ENCODE measurements at regions not wholly inside any gene's neighbourhood (a gene's known extent, or its start where the extent isn't known, plus 50 kb on each side); places are given as distances from the start of the nearest gene placed in this dataset.

DNA sequence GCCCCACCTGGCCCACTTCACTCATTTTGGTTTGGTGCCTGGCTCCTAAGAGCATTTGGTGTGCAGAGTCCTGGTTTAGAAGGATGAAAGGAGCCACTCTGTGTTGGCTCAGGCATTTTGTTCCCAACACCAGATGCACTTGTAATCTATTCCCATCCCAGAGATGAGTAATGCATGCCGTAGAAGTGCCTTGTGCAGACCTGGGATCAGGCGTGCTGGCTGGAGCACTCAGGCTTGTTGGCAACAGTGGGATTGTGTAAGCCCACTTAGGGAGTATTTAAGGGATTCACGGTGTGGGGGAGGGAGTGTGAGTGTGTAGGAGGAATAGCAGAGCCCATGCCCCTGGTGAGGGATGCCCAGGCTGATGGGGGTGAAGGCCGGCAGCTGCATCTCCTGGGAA lies 501.5 kb upstream of the TBX3 start:
- FAIRE-seq, result no peak
- CTCF ChIA-PET, result no interaction called here
- Histone ChIP-seq H3K27me3 (ENCODE audit: control insufficient read depth in 2 of 2, insufficient read depth in 2 of 2, low read length in 2 of 2) (no peaks in the 10 kb centered on the region), H3K4me1 (ENCODE audit: control insufficient read depth, extremely low read depth, insufficient read depth, low read length) (no peaks in the 10 kb centered on the region), H3K4me2 (ENCODE audit: insufficient read depth, low read length) (no peak overlapping the region), H3K36me3 (ENCODE audit: control insufficient read depth in 2 of 2, extremely low read depth in 1 of 2, insufficient read depth in 2 of 2, low read length in 2 of 2) (no peaks in the 10 kb centered on the region), H3K79me2 (ENCODE audit: control insufficient read depth, insufficient read depth, low read length) (no peaks in the 10 kb centered on the region), H3K9me3 (replicated peaks; ENCODE audit: control insufficient read depth, insufficient read depth, low read length) (peaks cover 8% of the 10 kb centered on the region), H4K20me1 (replicated peaks; ENCODE audit: control insufficient read depth, extremely low read depth, insufficient read depth, low read length) (no peaks in the 10 kb centered on the region), H2AFZ (ENCODE audit: low read depth, low read length) (no peak overlapping the region), H3K9me1 (replicated peaks; ENCODE audit: control insufficient read depth, extremely low read depth, insufficient read depth, low read length) (no peaks in the 10 kb centered on the region), H3K27ac (ENCODE audit: insufficient read depth, low read depth, low read length) (no peak overlapping the region), H3K4me3 (replicated peaks in 1 of 3; ENCODE audit: insufficient read depth in 1 of 3, low read depth in 1 of 3, low read length in 3 of 3) (no peak overlapping the region), H3K9ac (replicated peaks; ENCODE audit: extremely low read depth, insufficient read depth, low read length) (no peak overlapping the region)
- POLR2A ChIA-PET, result no interaction called here
- DNase-seq (ENCODE audit: low read depth, low spot score), result no peak
- no TSS peak for BruUV-seq (replicated peaks)
- TF ChIP-seq JUN (IDR thresholded peaks at IDR 0.05; ENCODE audit: borderline replicate concordance, insufficient read depth, insufficient read length, low read depth), result no peak
- intact Hi-C loops (cut with micrococcal nuclease), result no loop called here
- dilution Hi-C loops (cut with MboI; ENCODE audit: extremely low pct_ligation_motif_present, low sequenced_read_pairs), result no loop called here

DNA sequence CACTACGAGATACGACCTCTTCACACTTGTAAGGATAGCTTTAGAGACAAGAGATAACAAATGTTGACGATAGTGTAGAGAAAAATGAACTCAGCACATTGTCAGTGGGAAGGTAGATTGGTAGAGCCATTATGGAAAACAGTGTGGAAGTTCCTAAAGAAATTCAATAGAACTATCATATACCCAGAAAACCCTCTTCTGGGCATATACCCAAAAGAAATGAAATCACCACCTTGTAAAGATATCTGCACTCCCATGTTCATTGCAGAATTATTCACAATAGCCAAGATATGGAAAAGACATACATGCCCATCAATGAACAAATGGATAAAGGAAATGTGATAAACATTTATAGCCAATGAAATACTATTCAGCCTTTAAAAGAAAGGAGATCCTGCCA lies 499.8 kb upstream of the TBX3 start:
- H3K4me3 ChIP-seq (replicated peaks in 1 of 3; ENCODE audit: insufficient read depth in 1 of 3, low read depth in 1 of 3, low read length in 3 of 3), result no peak overlapping the region
- H3K4me2 ChIP-seq (ENCODE audit: insufficient read depth, low read length), result no peak overlapping the region
- CTCF ChIA-PET, result no interaction called here
- intact Hi-C loops (cut with micrococcal nuclease) (no loop called here), dilution Hi-C loops (cut with MboI; ENCODE audit: extremely low pct_ligation_motif_present, low sequenced_read_pairs) (no loop called here)
- H3K79me2 ChIP-seq (ENCODE audit: control insufficient read depth, insufficient read depth, low read length), result no peaks in the 10 kb centered on the region
- no peaks in the 10 kb centered on the region for H3K36me3 ChIP-seq (ENCODE audit: control insufficient read depth in 2 of 2, extremely low read depth in 1 of 2, insufficient read depth in 2 of 2, low read length in 2 of 2)
- H3K27ac ChIP-seq (ENCODE audit: insufficient read depth, low read depth, low read length), result no peak overlapping the region
- H4K20me1 ChIP-seq (replicated peaks; ENCODE audit: control insufficient read depth, extremely low read depth, insufficient read depth, low read length), result no peaks in the 10 kb centered on the region
- FAIRE-seq, result no peak
- no peaks in the 10 kb centered on the region for H3K9me1 ChIP-seq (replicated peaks; ENCODE audit: control insufficient read depth, extremely low read depth, insufficient read depth, low read length)
- no peaks in the 10 kb centered on the region for H3K4me1 ChIP-seq (ENCODE audit: control insufficient read depth, extremely low read depth, insufficient read depth, low read length)
- BruUV-seq (replicated peaks), result no TSS peak
- H2AFZ ChIP-seq (ENCODE audit: low read depth, low read length), result no peak overlapping the region
- POLR2A ChIA-PET, result no interaction called here
- no peak for DNase-seq (ENCODE audit: low read depth, low spot score)
- peaks cover 8% of the 10 kb centered on the region for H3K9me3 ChIP-seq (replicated peaks; ENCODE audit: control insufficient read depth, insufficient read depth, low read length)
- H3K27me3 ChIP-seq (ENCODE audit: control insufficient read depth in 2 of 2, insufficient read depth in 2 of 2, low read length in 2 of 2), result no peaks in the 10 kb centered on the region
- no peak overlapping the region for H3K9ac ChIP-seq (replicated peaks; ENCODE audit: extremely low read depth, insufficient read depth, low read length)
- no peak for TF ChIP-seq GATA2 (IDR thresholded peaks at IDR 0.05; ENCODE audit: insufficient read depth, insufficient read length, low read depth, low read length)
- TF ChIP-seq MYC (IDR thresholded peaks at IDR 0.05; ENCODE audit: low read depth, low read length), result no peak
- TF ChIP-seq, protein P1, sequence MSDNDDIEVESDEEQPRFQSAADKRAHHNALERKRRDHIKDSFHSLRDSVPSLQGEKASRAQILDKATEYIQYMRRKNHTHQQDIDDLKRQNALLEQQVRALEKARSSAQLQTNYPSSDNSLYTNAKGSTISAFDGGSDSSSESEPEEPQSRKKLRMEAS (IDR thresholded peaks at IDR 0.05; ENCODE audit: insufficient read depth, insufficient read length), result no peak
- TF ChIP-seq FOS (IDR thresholded peaks at IDR 0.05; ENCODE audit: borderline replicate concordance, insufficient read depth, low read length), result no peak
- TF ChIP-seq POLR2A (IDR thresholded peaks at IDR 0.05; ENCODE audit: low read depth, low read length), result no peak
- TF ChIP-seq, protein P2, sequence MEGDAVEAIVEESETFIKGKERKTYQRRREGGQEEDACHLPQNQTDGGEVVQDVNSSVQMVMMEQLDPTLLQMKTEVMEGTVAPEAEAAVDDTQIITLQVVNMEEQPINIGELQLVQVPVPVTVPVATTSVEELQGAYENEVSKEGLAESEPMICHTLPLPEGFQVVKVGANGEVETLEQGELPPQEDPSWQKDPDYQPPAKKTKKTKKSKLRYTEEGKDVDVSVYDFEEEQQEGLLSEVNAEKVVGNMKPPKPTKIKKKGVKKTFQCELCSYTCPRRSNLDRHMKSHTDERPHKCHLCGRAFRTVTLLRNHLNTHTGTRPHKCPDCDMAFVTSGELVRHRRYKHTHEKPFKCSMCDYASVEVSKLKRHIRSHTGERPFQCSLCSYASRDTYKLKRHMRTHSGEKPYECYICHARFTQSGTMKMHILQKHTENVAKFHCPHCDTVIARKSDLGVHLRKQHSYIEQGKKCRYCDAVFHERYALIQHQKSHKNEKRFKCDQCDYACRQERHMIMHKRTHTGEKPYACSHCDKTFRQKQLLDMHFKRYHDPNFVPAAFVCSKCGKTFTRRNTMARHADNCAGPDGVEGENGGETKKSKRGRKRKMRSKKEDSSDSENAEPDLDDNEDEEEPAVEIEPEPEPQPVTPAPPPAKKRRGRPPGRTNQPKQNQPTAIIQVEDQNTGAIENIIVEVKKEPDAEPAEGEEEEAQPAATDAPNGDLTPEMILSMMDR (IDR thresholded peaks at IDR 0.05; ENCODE audit: extremely low read depth in 1 of 2, insufficient read depth in 1 of 2, low read depth in 1 of 2, low read length in 2 of 2), result no peak
- TF ChIP-seq JUN (IDR thresholded peaks at IDR 0.05; ENCODE audit: borderline replicate concordance, insufficient read depth, insufficient read length, low read depth), result no peak
- no peak for TF ChIP-seq EZH2 (IDR thresholded peaks at IDR 0.05; ENCODE audit: borderline replicate concordance, low read depth, low read length, severe bottlenecking)
- TF ChIP-seq POLR2AphosphoS5 (IDR thresholded peaks at IDR 0.05; ENCODE audit: insufficient read depth, low read depth, low read length), result no peak

All from endothelial cell of umbilical vein (primary cell).